ENCODE measurements at regions not wholly inside any gene's neighbourhood (a gene's known extent, or its start where the extent isn't known, plus 50 kb on each side); places are given as distances from the start of the nearest gene placed in this dataset.
"Not testable (repeated sequence)": the region's sequence is repeated elsewhere in the genome, so short reads cannot be mapped to it uniquely, and the experiment has no call there.

GRCh38 chr9:94183240-94183999 lies 75.7 kb upstream of the ZNF169 start:
- DNase-seq (ENCODE audit: extremely low read depth in 1 of 2, low read depth in 1 of 2) = no peak

- DNase-seq (ENCODE audit: extremely low read depth in 1 of 2, low read depth in 1 of 2) = no peak
Measured at GRCh38 chr9:94188246-94188645, 70.9 kb upstream of the ZNF169 start.

DNA sequence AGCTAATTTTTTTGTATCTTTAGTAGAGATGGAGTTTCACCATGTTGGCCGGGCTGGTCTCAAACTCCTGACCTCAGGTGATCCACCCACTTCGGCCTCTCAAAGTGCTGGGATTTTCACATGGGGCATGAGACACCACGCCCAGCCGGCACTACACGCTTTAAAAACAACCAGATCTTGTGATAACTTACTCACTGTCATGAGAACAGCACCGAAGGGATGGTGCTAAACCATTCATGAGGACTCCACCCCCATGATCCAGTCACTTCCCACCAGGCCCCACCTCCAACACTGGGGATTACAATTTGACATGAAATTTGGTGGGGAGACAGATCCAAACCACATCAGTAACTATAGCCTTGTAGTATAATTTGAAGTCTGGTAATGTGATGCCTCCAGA lies 67.4 kb upstream of the ZNF169 start:
- DNase-seq (ENCODE audit: extremely low read depth in 1 of 2, low read depth in 1 of 2) = not testable (repeated sequence)

GRCh38 chr9:94198414-94198813 lies 60.7 kb upstream of the ZNF169 start:
- DNase-seq (ENCODE audit: extremely low read depth in 1 of 2, low read depth in 1 of 2) = no peak

- DNase-seq (ENCODE audit: extremely low read depth in 1 of 2, low read depth in 1 of 2) = no peak
Measured at GRCh38 chr9:94199776-94200175, 59.3 kb upstream of the ZNF169 start.

DNA sequence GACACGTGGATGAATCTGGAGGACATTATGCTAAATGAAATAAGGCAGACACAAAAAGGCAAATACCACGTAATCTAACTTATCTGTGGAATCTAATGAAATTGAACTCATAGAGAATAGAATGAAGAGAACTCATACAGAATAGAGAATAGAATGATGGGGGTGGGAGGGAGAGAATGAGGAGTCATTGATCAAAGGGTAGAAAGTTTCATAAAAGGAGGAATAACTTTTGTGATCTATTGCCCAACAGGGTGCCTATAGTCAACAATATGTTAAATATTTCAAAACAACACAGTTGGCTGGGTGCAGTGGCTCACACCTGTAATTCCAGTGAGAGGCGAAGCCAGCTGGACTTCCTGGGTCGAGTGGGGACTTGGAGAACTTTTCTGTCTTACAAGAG lies 54.9 kb upstream of the ZNF169 start:
- DNase-seq (ENCODE audit: extremely low read depth in 1 of 2, low read depth in 1 of 2) = no peak

GRCh38 chr9:94207781-94208180 lies 51.3 kb upstream of the ZNF169 start:
- no peak for DNase-seq (ENCODE audit: extremely low read depth in 1 of 2, low read depth in 1 of 2)
